ENCODE measurements at regions not wholly inside any gene's neighbourhood (a gene's known extent, or its start where the extent isn't known, plus 50 kb on each side); places are given as distances from the start of the nearest gene placed in this dataset.

DNA sequence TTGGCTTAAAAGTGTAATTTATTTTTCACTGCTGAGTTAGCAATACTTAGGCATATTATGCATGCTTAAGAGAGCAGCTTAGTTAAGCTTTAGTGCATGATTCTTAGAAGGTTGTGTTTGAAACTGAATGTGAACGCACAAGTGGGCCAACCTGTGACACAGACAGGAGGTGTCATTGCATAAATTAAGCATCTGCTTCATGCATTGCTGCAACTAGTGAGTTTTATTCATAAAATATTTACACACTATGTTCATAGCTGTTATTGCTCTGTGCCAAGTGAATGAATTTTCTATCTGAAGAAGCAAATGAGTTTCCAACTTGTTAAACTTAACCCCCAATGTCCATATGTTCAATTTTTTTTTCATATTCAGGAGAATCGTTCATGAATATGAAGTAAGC lies 806.4 kb downstream of the GALR1 start:
- Mint-ChIP-seq H3K4me1 (no peaks in the 10 kb centered on the region), H3K27me3 (no peaks in the 10 kb centered on the region), H3K36me3 (ENCODE audit: low read depth) (no peaks in the 10 kb centered on the region)

DNA sequence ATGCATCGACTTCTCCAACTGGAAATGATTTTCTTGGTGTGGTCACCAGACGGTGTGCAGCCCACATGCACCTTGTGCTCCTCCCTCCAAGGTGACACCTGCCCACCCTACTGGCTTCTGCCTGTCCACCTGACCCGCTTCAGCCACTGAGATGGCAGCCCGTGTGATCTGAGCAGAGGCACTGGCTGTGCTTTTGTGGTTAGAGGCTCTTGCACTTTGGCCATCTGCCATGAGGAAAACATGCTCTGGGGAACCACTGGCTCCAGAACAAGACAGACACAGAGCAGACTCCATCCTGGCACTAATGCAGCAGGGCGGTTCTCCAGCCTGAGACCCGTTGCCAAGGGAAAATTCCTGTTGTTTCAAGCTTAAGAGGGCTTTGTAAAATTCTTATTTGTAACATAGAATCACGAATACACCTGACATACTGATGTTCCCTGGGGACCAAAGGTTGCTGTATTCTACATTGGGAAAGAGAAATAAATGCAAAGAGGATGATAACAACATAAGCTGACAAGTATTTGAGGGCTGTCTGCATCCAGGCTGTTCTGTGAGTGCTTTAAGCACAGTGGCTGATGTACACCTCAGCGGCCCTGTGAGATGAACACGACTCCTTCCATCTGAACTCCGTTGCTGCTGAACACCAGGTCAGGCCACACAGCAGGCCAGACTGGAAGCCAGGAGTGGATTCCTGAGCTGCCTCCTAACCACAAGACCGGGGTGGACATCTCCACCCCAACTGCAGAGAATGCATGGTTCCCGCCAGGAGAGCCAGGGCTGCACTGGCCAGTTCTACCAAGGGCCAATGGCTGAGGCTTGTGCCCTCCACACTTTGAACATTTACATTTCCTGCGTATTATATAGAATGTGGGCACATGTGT lies 820.4 kb downstream of the GALR1 start:
- Mint-ChIP-seq H3K27me3 (no peaks in the 10 kb centered on the region), H3K36me3 (ENCODE audit: low read depth) (no peaks in the 10 kb centered on the region), H3K27ac (no peak overlapping the region), H3K4me3 (no peak overlapping the region), H3K4me1 (no peaks in the 10 kb centered on the region), H3K9me3 (no peaks in the 10 kb centered on the region)
- no peak for ATAC-seq (replicated peaks)

More for the DNA sequence above, 806.4 kb downstream of the GALR1 start:
- Mint-ChIP-seq H3K27ac (no peak overlapping the region), H3K4me3 (no peak overlapping the region), H3K9me3 (no peaks in the 10 kb centered on the region)
- ATAC-seq (replicated peaks) = no peak

DNA sequence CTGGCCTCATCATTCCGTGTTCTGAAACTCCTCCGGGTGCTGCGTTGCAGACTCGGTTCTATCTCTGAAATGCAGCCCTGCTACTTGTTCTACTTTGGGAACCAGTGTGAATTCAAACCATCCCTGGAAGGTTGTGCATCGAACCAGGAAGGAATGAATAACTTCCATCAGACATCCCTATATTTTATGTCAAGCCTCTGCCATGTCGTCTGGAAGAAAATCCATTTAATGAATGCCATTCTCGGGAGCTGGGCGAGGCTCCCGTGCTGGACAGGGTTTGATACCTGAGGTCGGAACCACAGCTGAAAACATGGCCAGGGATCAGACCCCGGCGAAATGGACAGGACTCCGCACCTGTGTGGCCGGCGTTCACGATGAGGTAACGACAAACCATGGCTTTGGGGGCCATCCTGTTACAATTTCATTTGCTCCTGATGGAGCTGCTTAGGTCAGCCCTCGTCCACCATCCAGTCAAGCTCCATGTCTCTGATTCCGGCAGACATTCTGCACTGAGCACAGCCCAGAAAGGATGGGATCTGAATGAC lies 821.6 kb downstream of the GALR1 start:
- no peaks in the 10 kb centered on the region for H3K36me3 Mint-ChIP-seq (ENCODE audit: low read depth)
- H3K4me1 Mint-ChIP-seq = no peaks in the 10 kb centered on the region
- H3K9me3 Mint-ChIP-seq = no peaks in the 10 kb centered on the region
- no peaks in the 10 kb centered on the region for H3K27me3 Mint-ChIP-seq
- no peak for ATAC-seq (replicated peaks)
- H3K27ac Mint-ChIP-seq = no peak overlapping the region
- no peak overlapping the region for H3K4me3 Mint-ChIP-seq

DNA sequence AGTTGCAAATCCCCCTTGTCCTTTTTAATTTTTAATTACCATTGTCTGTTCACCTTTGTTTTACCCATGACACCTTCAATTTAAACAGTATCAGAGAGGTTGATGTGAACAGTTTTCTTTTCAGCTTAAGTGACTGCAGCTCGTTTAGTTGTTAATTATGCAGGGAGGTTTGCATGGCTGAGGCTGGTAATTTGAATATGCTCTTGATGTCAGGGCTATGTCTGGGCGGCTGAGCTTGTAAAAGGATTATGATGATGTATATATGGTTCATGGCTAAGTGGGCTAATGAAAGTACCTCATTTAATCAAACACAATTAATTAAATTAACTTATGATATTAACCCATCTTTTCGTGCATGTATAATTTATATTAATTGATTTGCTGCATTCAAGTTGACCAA lies 822.1 kb downstream of the GALR1 start:
- H3K9me3 Mint-ChIP-seq = no peaks in the 10 kb centered on the region
- H3K4me1 Mint-ChIP-seq = no peaks in the 10 kb centered on the region
- H3K27me3 Mint-ChIP-seq = no peaks in the 10 kb centered on the region
- no peaks in the 10 kb centered on the region for H3K36me3 Mint-ChIP-seq (ENCODE audit: low read depth)
- no peak overlapping the region for H3K4me3 Mint-ChIP-seq
- no peak overlapping the region for H3K27ac Mint-ChIP-seq
- no peak for ATAC-seq (replicated peaks)

DNA sequence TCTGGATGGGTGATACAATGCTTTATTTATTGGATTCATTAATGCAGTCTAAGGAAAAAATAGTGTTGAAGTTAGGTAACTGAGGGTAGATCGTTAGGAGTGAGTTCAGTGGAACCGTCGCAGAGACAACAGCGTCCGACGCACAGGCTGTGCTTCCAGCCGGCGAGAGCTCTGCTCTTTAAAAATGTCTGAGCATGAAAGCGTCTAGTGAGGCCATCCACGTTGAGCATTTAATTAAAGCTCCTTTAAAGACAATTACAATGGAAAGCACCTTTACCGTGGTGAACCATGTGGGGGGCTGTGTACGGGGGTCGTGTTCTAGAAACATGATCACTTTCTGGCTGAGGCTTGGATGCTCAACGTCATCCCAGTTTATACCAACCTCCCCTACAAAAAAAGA lies 822.7 kb downstream of the GALR1 start:
- no peak overlapping the region for H3K4me3 Mint-ChIP-seq
- no peaks in the 10 kb centered on the region for H3K27me3 Mint-ChIP-seq
- H3K9me3 Mint-ChIP-seq = no peaks in the 10 kb centered on the region
- no peak overlapping the region for H3K27ac Mint-ChIP-seq
- no peak for ATAC-seq (replicated peaks)
- H3K36me3 Mint-ChIP-seq (ENCODE audit: low read depth) = no peaks in the 10 kb centered on the region
- H3K4me1 Mint-ChIP-seq = no peaks in the 10 kb centered on the region

DNA sequence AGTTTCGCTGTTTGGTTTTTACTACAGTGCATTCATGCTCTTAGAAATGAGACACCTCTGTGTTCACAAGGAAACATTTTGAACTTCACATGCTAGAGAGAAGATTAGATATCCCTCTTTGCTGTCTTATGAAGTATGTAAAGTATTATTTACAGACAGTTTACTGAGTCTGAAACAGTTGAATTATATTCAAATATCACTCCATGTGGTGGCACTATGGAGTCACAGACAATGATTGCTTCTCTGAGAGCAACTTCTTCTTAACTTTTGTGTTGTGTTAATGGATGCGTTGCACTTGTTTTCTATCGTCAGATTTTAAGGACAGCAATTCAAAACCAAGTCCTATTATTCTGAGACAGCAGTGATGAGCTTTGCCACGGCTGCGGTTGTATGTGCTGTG lies 823.6 kb downstream of the GALR1 start:
- Mint-ChIP-seq H3K9me3 (no peaks in the 10 kb centered on the region), H3K4me3 (no peak overlapping the region), H3K4me1 (no peaks in the 10 kb centered on the region), H3K27me3 (no peaks in the 10 kb centered on the region), H3K27ac (no peak overlapping the region), H3K36me3 (ENCODE audit: low read depth) (no peaks in the 10 kb centered on the region)
- no peak for ATAC-seq (replicated peaks)

DNA sequence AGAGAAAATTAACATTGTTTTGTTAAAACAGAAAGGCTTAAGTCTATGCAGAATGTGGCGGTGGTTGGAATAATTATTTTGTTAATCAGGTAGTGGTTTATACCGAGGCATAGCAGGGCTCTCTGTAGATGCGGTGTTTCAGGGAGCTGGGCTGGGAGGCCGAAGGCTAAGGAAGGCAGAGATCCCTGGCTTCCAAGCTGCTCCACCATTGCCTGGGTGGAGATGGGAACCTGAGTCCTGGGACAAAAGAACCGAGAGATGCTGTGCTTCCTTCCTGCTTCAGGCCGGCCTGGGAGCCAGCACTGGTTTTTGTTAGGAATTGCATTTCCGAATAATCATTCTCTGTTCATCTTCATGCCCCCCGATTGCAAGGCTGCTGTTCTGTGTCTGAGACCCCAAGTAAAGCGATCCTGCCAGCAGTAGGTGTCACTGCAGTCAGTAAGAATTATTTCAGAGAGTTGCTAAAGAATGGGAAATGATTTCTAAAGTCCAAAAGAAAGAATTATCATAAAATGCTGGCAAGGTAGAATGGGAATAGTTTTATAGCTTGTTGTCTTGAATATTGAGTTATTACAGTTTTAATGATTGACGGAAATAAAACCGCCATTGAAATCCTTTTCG lies 824.9 kb downstream of the GALR1 start:
- no peaks in the 10 kb centered on the region for H3K27me3 Mint-ChIP-seq
- ATAC-seq (replicated peaks) = no peak
- H3K4me1 Mint-ChIP-seq = no peaks in the 10 kb centered on the region
- H3K27ac Mint-ChIP-seq = no peak overlapping the region
- no peak overlapping the region for H3K4me3 Mint-ChIP-seq
- no peaks in the 10 kb centered on the region for H3K36me3 Mint-ChIP-seq (ENCODE audit: low read depth)
- no peaks in the 10 kb centered on the region for H3K9me3 Mint-ChIP-seq

DNA sequence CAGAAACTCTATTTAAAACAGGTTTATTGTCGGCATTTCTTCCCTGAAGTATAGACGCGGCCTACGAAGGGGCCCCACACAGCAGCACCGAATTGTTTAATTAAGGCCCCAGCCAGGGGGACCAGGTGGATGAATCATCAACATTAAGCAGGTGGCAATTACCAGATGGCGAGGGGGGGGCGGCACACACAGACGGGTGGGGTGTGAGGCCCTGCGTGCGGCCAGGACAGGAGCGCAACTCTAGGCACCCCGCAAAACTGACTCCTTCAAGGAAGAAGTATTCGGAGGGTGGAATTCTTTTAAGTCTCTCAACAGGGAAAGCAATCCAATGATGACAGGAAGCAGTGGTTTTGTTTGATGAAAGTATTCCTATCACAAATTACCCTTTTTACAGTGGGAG lies 830.4 kb downstream of the GALR1 start:
- H3K36me3 Mint-ChIP-seq (ENCODE audit: low read depth) = no peaks in the 10 kb centered on the region
- H3K27me3 Mint-ChIP-seq = no peaks in the 10 kb centered on the region
- H3K4me1 Mint-ChIP-seq = no peaks in the 10 kb centered on the region
- H3K27ac Mint-ChIP-seq = no peak overlapping the region
- no peak for ATAC-seq (replicated peaks)
- no peak overlapping the region for H3K4me3 Mint-ChIP-seq
- no peaks in the 10 kb centered on the region for H3K9me3 Mint-ChIP-seq

DNA sequence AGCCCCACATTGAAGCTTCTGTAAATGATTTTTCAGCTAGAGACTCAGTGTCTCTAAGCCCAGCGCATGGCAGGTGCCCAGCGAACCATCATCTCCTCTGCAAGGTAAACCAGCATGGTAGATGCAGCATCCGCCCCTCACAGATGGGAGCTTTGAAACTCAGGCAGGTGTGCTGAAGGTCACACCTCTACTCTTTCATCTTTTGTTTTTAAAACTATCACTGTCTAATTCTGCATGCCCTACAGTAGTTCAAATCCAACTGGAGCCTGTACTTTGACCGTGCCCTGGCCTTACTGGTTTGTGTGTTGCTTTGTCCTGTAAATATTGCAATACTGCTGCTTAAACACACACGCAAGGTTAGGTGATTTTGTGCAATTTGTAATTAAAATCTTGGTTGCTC lies 831.1 kb downstream of the GALR1 start:
- Mint-ChIP-seq H3K36me3 (ENCODE audit: low read depth) (no peaks in the 10 kb centered on the region), H3K4me1 (no peaks in the 10 kb centered on the region), H3K27me3 (no peaks in the 10 kb centered on the region), H3K9me3 (no peaks in the 10 kb centered on the region), H3K27ac (no peak overlapping the region), H3K4me3 (no peak overlapping the region)
- no peak for ATAC-seq (replicated peaks)

DNA sequence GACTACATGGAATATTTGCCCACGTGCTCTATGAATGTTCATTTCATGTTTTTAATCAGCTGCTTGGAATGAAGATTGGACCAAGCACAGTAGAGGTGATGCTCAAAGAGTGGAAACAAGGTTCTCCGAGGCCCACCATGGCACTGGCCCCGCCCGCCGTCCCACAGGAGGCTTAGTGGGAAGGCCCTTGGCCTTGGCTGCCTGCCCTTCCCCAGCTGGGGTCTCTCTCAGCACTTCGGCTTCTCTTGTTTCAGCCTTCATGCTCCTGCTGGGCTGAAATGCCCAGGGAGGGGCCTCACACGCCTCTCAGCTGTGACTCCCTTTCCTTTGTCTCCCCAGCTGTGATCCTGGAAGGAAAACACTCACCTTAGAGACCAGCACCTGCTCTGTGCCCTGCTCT lies 833.2 kb downstream of the GALR1 start:
- Mint-ChIP-seq H3K27me3 (no peaks in the 10 kb centered on the region), H3K27ac (no peak overlapping the region), H3K4me3 (no peak overlapping the region), H3K9me3 (peaks cover 3% of the 10 kb centered on the region), H3K36me3 (ENCODE audit: low read depth) (no peaks in the 10 kb centered on the region), H3K4me1 (no peaks in the 10 kb centered on the region)
- no peak for ATAC-seq (replicated peaks)

DNA sequence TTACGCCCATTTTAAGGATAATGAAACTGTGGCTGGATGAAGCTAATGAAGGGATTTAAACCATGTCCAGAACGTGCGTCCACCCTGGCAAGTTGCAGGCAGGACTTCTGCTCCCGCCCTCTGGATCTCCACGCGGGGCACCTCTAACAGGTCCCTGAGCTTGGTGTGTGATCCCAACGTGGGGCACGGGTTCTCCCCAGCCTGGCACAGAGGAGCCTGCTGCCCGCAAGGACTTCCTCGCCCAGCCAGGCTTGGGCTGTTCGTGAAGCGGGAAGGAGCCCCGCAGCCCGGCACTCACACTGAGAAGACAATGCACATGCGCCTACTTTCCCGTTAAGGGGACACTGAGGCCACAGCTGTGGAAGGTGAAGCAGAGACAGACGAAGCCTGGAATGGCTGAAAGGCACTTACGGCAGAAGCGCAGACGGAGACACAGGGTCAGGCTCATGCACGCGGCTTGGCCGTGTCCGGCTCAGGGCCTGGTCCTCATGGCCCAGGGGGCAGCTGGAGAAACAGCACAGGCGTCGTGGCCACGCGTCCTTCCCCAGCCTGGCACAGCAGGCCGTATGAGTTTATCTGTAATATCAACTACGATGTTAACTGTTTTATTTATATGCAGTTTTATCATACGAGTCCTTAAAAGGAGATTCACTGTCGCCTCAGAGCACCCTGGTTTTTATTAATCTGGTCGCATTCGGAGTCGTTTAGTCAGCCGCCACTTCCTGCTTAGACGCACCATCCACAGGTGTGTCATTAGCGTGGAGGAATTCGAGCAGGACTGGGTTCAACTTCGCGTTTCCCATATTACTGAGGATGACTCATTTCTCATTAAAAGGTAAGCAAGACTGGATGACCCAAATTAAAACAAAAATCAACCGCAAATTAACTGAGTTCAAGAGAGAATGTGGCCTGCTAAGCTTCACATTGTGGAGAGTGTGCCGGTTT lies 835.9 kb downstream of the GALR1 start:
- Mint-ChIP-seq H3K4me3 (no peak overlapping the region), H3K4me1 (no peaks in the 10 kb centered on the region), H3K36me3 (ENCODE audit: low read depth) (no peaks in the 10 kb centered on the region), H3K27ac (no peak overlapping the region), H3K9me3 (peaks cover 3% of the 10 kb centered on the region), H3K27me3 (no peaks in the 10 kb centered on the region)
- no peak for ATAC-seq (replicated peaks)

DNA sequence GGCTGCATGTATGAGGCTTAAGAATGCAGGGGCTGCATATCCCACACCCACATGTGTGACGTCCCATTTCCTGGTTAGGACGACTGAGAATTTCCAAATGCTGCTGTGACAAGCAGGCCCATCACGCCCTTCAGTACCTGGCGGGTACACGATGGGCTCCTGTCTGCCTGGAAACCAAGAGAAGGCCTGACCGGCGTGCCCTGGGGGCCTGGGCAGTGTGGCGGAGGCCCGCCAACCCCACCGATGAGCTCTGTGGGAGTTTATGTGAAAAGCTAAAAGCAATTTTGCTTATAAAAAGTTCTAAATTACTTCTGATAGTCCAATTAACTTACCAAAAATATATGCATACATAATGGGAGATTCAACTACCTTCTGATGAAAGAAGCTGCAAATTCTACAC lies 837.3 kb downstream of the GALR1 start:
- peaks cover 3% of the 10 kb centered on the region for H3K9me3 Mint-ChIP-seq
- H3K27ac Mint-ChIP-seq = no peak overlapping the region
- no peak overlapping the region for H3K4me3 Mint-ChIP-seq
- no peaks in the 10 kb centered on the region for H3K36me3 Mint-ChIP-seq (ENCODE audit: low read depth)
- H3K27me3 Mint-ChIP-seq = no peaks in the 10 kb centered on the region
- ATAC-seq (replicated peaks) = no peak
- H3K4me1 Mint-ChIP-seq = no peaks in the 10 kb centered on the region

DNA sequence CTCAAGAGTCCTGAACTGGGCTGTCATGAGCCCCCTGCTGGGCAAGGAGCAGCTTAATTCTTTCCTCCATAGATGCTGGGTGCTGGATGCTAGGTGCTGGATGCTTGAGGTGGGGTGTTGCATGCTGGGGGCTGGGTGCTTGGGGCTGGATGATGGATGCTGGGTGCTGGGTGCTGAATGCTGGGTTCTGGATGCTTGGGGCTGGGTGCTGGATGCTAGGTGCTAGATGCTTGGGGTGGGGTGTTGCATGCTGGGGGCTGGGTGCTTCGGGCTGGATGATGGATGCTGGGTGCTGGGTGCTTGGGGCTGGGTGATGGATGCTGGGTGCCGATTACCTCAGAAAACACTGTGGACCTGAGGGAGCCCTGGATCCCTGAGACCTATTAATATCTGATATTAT lies 837.7 kb downstream of the GALR1 start:
- H3K27ac Mint-ChIP-seq = no peak overlapping the region
- H3K36me3 Mint-ChIP-seq (ENCODE audit: low read depth) = no peaks in the 10 kb centered on the region
- H3K4me1 Mint-ChIP-seq = no peaks in the 10 kb centered on the region
- H3K4me3 Mint-ChIP-seq = no peak overlapping the region
- ATAC-seq (replicated peaks) = no peak
- no peaks in the 10 kb centered on the region for H3K27me3 Mint-ChIP-seq
- peaks cover 3% of the 10 kb centered on the region for H3K9me3 Mint-ChIP-seq

DNA sequence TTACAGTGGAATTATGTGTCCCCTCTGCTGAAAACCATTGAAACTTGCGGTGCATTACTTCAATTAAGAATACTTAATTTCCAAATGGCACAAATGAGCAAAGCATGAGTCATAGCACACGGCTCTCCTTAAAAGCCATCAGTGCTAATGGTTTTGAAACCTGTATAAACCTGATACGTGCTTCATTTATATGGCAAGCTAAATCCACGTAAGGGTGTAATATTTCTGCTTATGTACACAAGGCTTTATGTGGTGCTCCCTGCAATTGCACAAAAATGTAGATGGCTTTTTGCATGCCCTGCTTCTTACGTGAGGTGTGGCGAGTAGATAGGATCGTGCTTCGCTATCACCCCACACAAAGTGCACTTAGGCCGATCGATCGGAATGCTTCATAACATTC lies 840.9 kb downstream of the GALR1 start:
- Mint-ChIP-seq H3K36me3 (ENCODE audit: low read depth) (no peaks in the 10 kb centered on the region), H3K27me3 (no peaks in the 10 kb centered on the region), H3K4me3 (no peak overlapping the region), H3K27ac (no peak overlapping the region), H3K4me1 (no peaks in the 10 kb centered on the region), H3K9me3 (peaks cover 3% of the 10 kb centered on the region)
- ATAC-seq (replicated peaks) = no peak

Measured in activated T-helper 17 cell treated with anti-CD3 and anti-CD28 coated beads, Interleukin-2, amount 50 U/mL, for 72 hours (primary cell).